ENCODE measurements at regions not wholly inside any gene's neighbourhood (a gene's known extent, or its start where the extent isn't known, plus 50 kb on each side); places are given as distances from the start of the nearest gene placed in this dataset.

GRCh38 chrX:44072631-44073030 lies 99.4 kb upstream of the NDP start:
- peaks cover 5% of the 10 kb centered on the region for H3K27me3 Mint-ChIP-seq
- H3K4me3 Mint-ChIP-seq = no peak overlapping the region
- no peak overlapping the region for H3K4me2 ChIP-seq (replicated peaks; ENCODE audit: low read depth, low read length, poor library complexity, severe bottlenecking)
- H3K79me2 ChIP-seq (ENCODE audit: control insufficient read depth, insufficient read depth, low read length) = no peaks in the 10 kb centered on the region
- H3K9me3 ChIP-seq (ENCODE audit: control extremely low read depth in 1 of 3, control insufficient read depth in 2 of 3, insufficient read depth in 1 of 3, low read length in 2 of 3) = no peaks in the 10 kb centered on the region
- H3K36me3 ChIP-seq (replicated peaks in 1 of 2; ENCODE audit: control extremely low read depth in 1 of 2, control insufficient read depth in 1 of 2, extremely low read depth in 1 of 2, insufficient read depth in 2 of 2, low read length in 1 of 2) = no peaks in the 10 kb centered on the region
- H2AFZ ChIP-seq (ENCODE audit: insufficient read depth, low read depth, low read length, poor library complexity, severe bottlenecking) = no peak overlapping the region
- H3K4me1 ChIP-seq (ENCODE audit: control insufficient read depth in 2 of 2, insufficient read depth in 2 of 2, low read length in 2 of 2) = no peaks in the 10 kb centered on the region
- no peaks in the 10 kb centered on the region for H3K27me3 ChIP-seq (replicated peaks in 1 of 4; ENCODE audit: control extremely low read depth in 1 of 4, control insufficient read depth in 3 of 4, insufficient read depth in 4 of 4, low read length in 3 of 4)
- ATAC-seq (ENCODE audit: low read depth) (no peak), DNase-seq (no peak)
- no peaks in the 10 kb centered on the region for H3K9me3 Mint-ChIP-seq (ENCODE audit: insufficient read depth)
- no CpG with 5 or more reads among the region's 1 CpG for WGBS (ENCODE audit: insufficient coverage)
- no peak for TF ChIP-seq EZH2 (IDR thresholded peaks at IDR 0.05; ENCODE audit: borderline replicate concordance, insufficient read depth, low read depth, low read length, poor library complexity, severe bottlenecking)
- no peak for TF ChIP-seq CTCF (IDR thresholded peaks at IDR 0.05)
- H3K27ac ChIP-seq (ENCODE audit: low read length in 2 of 2) = no peak overlapping the region
- CTCF ChIA-PET = no interaction called here
- POLR2A ChIA-PET = no interaction called here
- intact Hi-C loops (cut with micrococcal nuclease) = no loop called here
- no peak overlapping the region for H3K9ac ChIP-seq (ENCODE audit: low read length)
- H3K27ac Mint-ChIP-seq = no peak overlapping the region
- H3K4me3 ChIP-seq (ENCODE audit: control extremely low read depth in 1 of 5, extremely low read depth in 1 of 5, insufficient read depth in 1 of 5, low read depth in 2 of 5, low read length in 4 of 5) = no peak overlapping the region
- no peaks in the 10 kb centered on the region for H3K4me1 Mint-ChIP-seq
- H4K20me1 ChIP-seq (ENCODE audit: control insufficient read depth, insufficient read depth, low read length, poor library complexity, severe bottlenecking) = no peaks in the 10 kb centered on the region

- DNase-seq (no peak), ATAC-seq (ENCODE audit: low read depth) (no peak)
- ChIA-PET POLR2A (no interaction called here), CTCF (no interaction called here)
- H3K4me1 Mint-ChIP-seq = no peaks in the 10 kb centered on the region
- intact Hi-C loops (cut with micrococcal nuclease) = no loop called here
- Histone ChIP-seq H3K9me3 (ENCODE audit: control extremely low read depth in 1 of 3, control insufficient read depth in 2 of 3, insufficient read depth in 1 of 3, low read length in 2 of 3) (no peaks in the 10 kb centered on the region), H3K4me1 (ENCODE audit: control insufficient read depth in 2 of 2, insufficient read depth in 2 of 2, low read length in 2 of 2) (no peaks in the 10 kb centered on the region), H3K36me3 (replicated peaks in 1 of 2; ENCODE audit: control extremely low read depth in 1 of 2, control insufficient read depth in 1 of 2, extremely low read depth in 1 of 2, insufficient read depth in 2 of 2, low read length in 1 of 2) (no peaks in the 10 kb centered on the region), H3K27me3 (replicated peaks in 1 of 4; ENCODE audit: control extremely low read depth in 1 of 4, control insufficient read depth in 3 of 4, insufficient read depth in 4 of 4, low read length in 3 of 4) (no peaks in the 10 kb centered on the region), H3K27ac (ENCODE audit: low read length in 2 of 2) (no peak overlapping the region), H2AFZ (ENCODE audit: insufficient read depth, low read depth, low read length, poor library complexity, severe bottlenecking) (no peak overlapping the region), H3K4me2 (replicated peaks; ENCODE audit: low read depth, low read length, poor library complexity, severe bottlenecking) (no peak overlapping the region), H3K4me3 (ENCODE audit: control extremely low read depth in 1 of 5, extremely low read depth in 1 of 5, insufficient read depth in 1 of 5, low read depth in 2 of 5, low read length in 4 of 5) (no peak overlapping the region), H3K9ac (ENCODE audit: low read length) (no peak overlapping the region), H3K79me2 (ENCODE audit: control insufficient read depth, insufficient read depth, low read length) (no peaks in the 10 kb centered on the region), H4K20me1 (ENCODE audit: control insufficient read depth, insufficient read depth, low read length, poor library complexity, severe bottlenecking) (no peaks in the 10 kb centered on the region)
- H3K9me3 Mint-ChIP-seq (ENCODE audit: insufficient read depth) = no peaks in the 10 kb centered on the region
- no peak overlapping the region for H3K4me3 Mint-ChIP-seq
- no CpG with 5 or more reads among the region's 2 CpGs for WGBS (ENCODE audit: insufficient coverage)
- H3K27ac Mint-ChIP-seq = no peak overlapping the region
- H3K27me3 Mint-ChIP-seq = peaks cover 5% of the 10 kb centered on the region
- TF ChIP-seq EZH2 (IDR thresholded peaks at IDR 0.05; ENCODE audit: borderline replicate concordance, insufficient read depth, low read depth, low read length, poor library complexity, severe bottlenecking) (no peak), CTCF (IDR thresholded peaks at IDR 0.05) (no peak)
These were observed 98.8 kb upstream of the NDP start for GRCh38 chrX:44071847-44072551.
